Muscle layer of duodenum (tissue), 2 donors: ENCODE measurements at regions not wholly inside any gene's neighbourhood (a gene's known extent, or its start where the extent isn't known, plus 50 kb on each side); places are given as distances from the start of the nearest gene placed in this dataset.

ENCODE experiments used
- H3K27ac ChIP-seq: one replicate; pipeline ENCODE4 v1.7.0; 2013; ENCODE audit warnings: mild to moderate bottlenecking, low read length
- H3K27me3 ChIP-seq: one replicate; pipeline ENCODE4 v1.7.0; 2013; ENCODE audit warnings: low read depth, mild to moderate bottlenecking, control low read depth, low read length
- H3K36me3 ChIP-seq, 2 donors: one replicate each; pipeline ENCODE4 v1.7.0; 2013; ENCODE audit warnings: low read length in 2 of 2, control low read depth in 1 of 2, mild to moderate bottlenecking in 1 of 2; ENCODE audit not compliant: insufficient read depth in 2 of 2, control insufficient read depth in 1 of 2
- H3K4me1 ChIP-seq, 2 donors: one replicate each; pipeline ENCODE4 v1.7.0; 2013; ENCODE audit warnings: low read length in 2 of 2, mild to moderate bottlenecking in 2 of 2, control low read depth in 1 of 2, moderate library complexity in 1 of 2; ENCODE audit not compliant: insufficient read depth in 2 of 2, control insufficient read depth in 1 of 2
- H3K4me3 ChIP-seq, 2 donors: one replicate each; pipeline ENCODE4 v1.7.0; 2013; ENCODE audit warnings: low read length in 2 of 2, low read depth in 1 of 2, mild to moderate bottlenecking in 1 of 2
- H3K9me3 ChIP-seq, 2 donors: one replicate each; pipeline ENCODE4 v1.7.0; 2013; ENCODE audit warnings: low read length in 2 of 2, control low read depth in 1 of 2, mild to moderate bottlenecking in 1 of 2; ENCODE audit not compliant: control insufficient read depth in 1 of 2
- donor health status: healthy.

DNA sequence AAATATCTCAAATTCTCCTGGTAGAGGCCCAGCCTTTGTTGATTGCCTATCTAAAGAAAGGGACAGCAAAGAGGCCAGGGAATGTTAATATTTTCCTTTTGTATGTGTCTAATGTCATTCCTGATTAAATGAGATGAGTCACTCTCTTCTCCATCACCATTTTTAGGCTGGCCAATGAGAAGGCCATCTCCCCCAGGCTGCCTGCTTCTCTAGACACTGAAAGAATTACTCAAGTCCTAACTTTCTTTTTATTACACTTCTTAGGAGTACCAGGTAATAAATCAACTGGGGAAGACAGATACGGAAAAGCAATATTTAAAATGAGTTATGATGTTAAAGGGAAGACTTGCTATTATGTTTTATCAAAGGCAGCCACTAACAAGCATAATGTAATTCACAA lies 259.2 kb upstream of the SORL1-AS1 start:
- H3K9me3 ChIP-seq = no peaks in the 10 kb centered on the region
- H3K27ac ChIP-seq = no peak overlapping the region
- no peaks in the 10 kb centered on the region for H3K27me3 ChIP-seq
- H3K4me3 ChIP-seq = no peak overlapping the region
- no peaks in the 10 kb centered on the region for H3K36me3 ChIP-seq
- H3K4me1 ChIP-seq = no peaks in the 10 kb centered on the region

DNA sequence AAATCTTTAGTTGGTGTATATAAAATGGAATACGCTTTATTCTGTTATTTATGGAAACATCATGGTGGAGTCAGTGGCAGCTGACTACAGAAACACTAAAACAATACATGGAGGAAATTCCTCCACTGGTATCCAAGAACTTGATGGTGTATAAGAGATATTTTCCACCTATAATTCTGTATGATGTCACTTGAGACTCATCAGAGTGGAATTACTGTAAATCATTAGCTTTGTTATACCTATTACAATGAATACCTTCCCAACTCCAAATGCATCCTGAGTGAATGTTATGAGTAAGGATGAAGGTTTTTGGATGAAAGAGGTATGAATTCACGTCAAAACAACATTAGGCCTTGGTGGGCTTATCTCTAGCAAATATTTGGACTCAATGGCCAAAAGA lies 258.5 kb upstream of the SORL1-AS1 start:
- H3K9me3 ChIP-seq = no peaks in the 10 kb centered on the region
- H3K4me3 ChIP-seq = no peak overlapping the region
- H3K36me3 ChIP-seq = no peaks in the 10 kb centered on the region
- H3K4me1 ChIP-seq = no peaks in the 10 kb centered on the region
- H3K27ac ChIP-seq = no peak overlapping the region
- no peaks in the 10 kb centered on the region for H3K27me3 ChIP-seq

DNA sequence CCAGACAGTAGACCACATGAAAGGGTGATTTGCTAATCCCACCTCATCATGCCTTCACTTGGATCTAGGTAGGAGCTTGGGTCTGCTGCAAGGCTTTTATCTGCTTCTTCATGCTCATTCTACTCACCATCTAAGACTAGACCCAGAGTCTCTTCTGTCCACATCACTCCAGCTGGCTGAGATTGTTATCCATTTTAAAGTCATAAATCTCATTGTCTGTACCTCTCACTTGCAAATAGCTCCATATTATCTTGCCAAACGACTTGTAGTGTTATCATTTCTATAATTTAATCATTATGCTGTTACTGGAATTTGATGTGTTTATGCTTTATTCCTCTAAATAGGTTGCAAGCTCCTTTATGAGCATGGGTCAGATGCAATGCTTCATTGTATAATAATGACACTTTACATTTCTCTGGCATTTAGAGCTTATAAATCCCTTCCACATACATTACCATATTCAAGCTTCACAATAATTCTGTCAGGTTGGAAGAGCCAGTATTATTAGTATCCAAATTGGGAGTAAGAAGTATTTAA lies 254.2 kb upstream of the SORL1-AS1 start:
- Histone ChIP-seq H3K9me3 (no peaks in the 10 kb centered on the region), H3K36me3 (no peaks in the 10 kb centered on the region), H3K4me3 (no peak overlapping the region), H3K27me3 (no peaks in the 10 kb centered on the region), H3K27ac (no peak overlapping the region), H3K4me1 (no peaks in the 10 kb centered on the region)

DNA sequence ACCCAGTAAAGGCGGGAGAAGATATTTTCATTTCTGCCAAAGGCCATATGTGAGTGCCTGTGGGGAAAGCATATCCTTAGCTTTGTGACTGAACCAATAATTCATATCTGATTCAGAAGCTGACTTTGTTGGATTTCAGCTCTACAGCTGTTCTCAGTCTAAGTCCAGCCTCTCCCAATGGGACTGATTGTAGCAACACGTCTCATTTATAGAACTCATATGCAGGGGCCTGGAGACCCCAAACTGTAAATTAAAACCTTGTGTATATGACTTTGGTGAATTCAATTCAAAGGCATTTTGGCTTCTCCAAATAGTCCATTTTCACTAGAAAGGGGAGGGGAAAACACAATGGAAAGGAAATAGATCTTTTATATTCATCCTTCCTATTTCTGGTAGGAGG lies 250.4 kb upstream of the SORL1-AS1 start:
- Histone ChIP-seq H3K27me3 (no peaks in the 10 kb centered on the region), H3K4me1 (no peaks in the 10 kb centered on the region), H3K4me3 (no peak overlapping the region), H3K27ac (no peak overlapping the region), H3K9me3 (no peaks in the 10 kb centered on the region), H3K36me3 (no peaks in the 10 kb centered on the region)

DNA sequence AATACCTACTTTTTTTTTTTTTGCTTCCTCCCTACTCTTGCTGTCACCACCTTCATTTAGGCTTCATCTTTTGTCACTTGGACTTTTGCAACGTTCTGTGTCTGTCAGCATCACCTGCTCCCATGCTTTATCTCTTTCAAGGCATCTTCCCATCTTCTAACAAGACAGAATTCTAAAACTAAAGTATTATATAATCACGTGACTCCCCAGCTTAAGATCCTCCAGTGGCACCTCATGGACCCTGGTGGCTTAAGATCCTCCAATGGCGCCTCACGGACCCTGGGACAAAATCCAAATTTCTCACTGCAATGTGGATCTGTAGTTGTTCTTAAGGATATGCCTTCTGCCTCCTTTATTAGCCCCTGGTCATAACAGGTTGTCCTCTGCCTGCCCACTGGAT lies 248.2 kb upstream of the SORL1-AS1 start:
- H3K36me3 ChIP-seq = no peaks in the 10 kb centered on the region
- no peak overlapping the region for H3K27ac ChIP-seq
- no peaks in the 10 kb centered on the region for H3K9me3 ChIP-seq
- no peak overlapping the region for H3K4me3 ChIP-seq
- peaks cover 0 to 4% of the 10 kb centered on the region in 2 donors for H3K4me1 ChIP-seq
- no peaks in the 10 kb centered on the region for H3K27me3 ChIP-seq

- no peaks in the 10 kb centered on the region for H3K27me3 ChIP-seq
- H3K9me3 ChIP-seq = no peaks in the 10 kb centered on the region
- H3K27ac ChIP-seq = no peak overlapping the region
- peaks cover 0 to 4% of the 10 kb centered on the region in 2 donors for H3K4me1 ChIP-seq
- H3K36me3 ChIP-seq = no peaks in the 10 kb centered on the region
- no peak overlapping the region for H3K4me3 ChIP-seq
Measured at GRCh38 chr11:121699801-121700200, 247.0 kb upstream of the SORL1-AS1 start.

DNA sequence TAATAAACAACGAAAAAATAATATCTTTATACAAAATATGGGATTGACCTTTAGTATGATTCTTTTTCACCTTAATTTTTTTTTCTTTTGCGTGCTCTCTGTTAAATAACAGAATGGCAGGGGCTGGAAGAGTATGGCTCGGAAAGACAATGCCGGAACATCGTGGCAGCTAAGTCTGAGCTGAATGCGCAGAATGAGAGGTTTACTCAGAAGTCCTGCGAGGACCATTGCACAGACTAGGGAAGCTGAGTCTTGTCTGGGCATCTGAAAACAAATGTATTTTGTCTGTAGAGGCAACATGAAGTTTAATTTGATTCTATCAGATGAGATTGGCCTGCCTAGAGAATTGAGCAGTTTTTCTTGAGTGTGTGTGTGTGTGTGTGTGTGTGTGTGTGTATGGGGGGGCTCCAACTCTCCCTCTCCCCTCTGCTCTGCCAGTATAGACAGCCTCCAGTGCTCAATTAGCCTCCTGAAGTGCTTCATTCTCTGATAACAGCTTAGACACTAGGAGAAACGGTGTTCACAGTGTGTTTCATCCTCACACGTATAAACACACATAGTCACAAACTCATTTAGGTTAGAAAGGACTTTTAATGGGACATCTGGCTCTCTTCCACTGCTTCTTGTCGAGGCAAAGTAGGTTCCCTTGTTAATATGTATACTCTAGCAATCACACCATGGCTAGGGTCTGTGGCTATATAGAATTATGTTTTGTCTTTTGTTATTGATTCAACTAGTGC lies 244.3 kb upstream of the SORL1-AS1 start:
- Histone ChIP-seq H3K4me1 (peaks cover 0 to 4% of the 10 kb centered on the region in 2 donors), H3K27me3 (no peaks in the 10 kb centered on the region), H3K9me3 (no peaks in the 10 kb centered on the region), H3K27ac (no peak overlapping the region), H3K4me3 (no peak overlapping the region), H3K36me3 (no peaks in the 10 kb centered on the region)

- Histone ChIP-seq H3K27ac (no peak overlapping the region), H3K4me3 (peak overlapping the region in 1 of 2 donors; percentile 31), H3K4me1 (peaks cover 0 to 4% of the 10 kb centered on the region in 2 donors), H3K9me3 (no peaks in the 10 kb centered on the region), H3K27me3 (no peaks in the 10 kb centered on the region), H3K36me3 (no peaks in the 10 kb centered on the region)
Measured at GRCh38 chr11:121696177-121696871, 243.6 kb upstream of the SORL1-AS1 start.

DNA sequence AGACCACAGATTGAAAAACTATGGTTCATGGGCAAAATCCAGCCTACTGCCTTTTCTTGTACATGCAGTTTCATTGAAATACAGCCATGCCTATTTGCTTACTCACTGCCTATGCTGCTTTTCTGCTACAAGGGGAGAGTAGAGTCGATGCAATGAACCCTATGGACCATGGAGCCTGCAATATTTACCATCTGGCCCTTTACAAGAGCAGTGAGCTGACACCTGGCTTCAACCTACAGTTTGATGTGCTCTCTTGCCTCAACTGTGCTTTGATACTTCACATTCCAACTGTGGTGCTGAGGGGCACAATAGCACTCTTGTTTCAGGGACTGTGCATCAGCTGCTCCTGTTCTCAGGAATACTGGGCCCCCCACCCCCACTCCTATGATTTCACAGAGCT lies 239.5 kb upstream of the SORL1-AS1 start:
- no peak overlapping the region for H3K27ac ChIP-seq
- no peaks in the 10 kb centered on the region for H3K27me3 ChIP-seq
- peaks cover 0 to 4% of the 10 kb centered on the region in 2 donors for H3K4me1 ChIP-seq
- H3K9me3 ChIP-seq = no peaks in the 10 kb centered on the region
- no peak overlapping the region for H3K4me3 ChIP-seq
- H3K36me3 ChIP-seq = no peaks in the 10 kb centered on the region

DNA sequence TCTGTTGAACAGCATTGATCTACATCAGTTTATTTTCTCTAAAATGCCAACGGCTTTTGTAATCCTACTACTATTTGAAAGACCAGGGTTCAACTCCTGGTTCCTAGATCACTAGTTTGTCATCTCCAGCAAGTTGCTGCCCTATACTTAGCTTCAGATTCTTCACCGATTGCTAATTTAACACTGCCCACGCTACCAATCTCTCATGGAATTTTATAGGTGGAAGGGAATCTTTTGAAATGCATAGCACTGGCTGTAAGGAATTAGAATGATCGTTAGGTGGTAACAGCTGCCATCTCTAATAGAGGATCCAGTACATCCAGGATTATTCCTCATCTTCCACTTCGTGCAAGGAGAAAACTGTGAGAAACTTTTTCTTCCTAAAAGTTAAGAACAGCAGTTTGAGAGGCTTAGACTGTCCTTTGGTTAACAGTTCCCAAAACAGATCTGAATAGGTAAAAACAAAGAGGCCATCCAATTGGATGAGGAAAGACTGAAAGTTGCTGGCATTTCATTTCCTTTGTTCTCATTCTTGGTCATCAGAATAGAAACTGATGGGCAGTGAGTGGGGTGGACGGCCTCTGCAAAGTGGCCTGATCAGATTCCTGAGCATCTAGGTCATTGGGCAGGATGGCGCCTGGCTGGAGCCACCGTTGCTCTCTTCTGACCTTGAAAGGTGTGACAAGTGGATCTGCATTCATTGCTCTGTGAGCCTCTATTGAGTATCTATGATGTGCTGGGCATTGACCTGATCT lies 236.3 kb upstream of the SORL1-AS1 start:
- Histone ChIP-seq H3K4me1 (no peaks in the 10 kb centered on the region), H3K9me3 (no peaks in the 10 kb centered on the region), H3K4me3 (no peak overlapping the region), H3K27ac (no peak overlapping the region), H3K36me3 (no peaks in the 10 kb centered on the region), H3K27me3 (no peaks in the 10 kb centered on the region)

- Histone ChIP-seq H3K36me3 (no peaks in the 10 kb centered on the region), H3K4me3 (no peak overlapping the region), H3K27me3 (no peaks in the 10 kb centered on the region), H3K4me1 (no peaks in the 10 kb centered on the region), H3K27ac (no peak overlapping the region), H3K9me3 (no peaks in the 10 kb centered on the region)
Measured at GRCh38 chr11:121688055-121688491, 235.3 kb upstream of the SORL1-AS1 start.
